Spleen (tissue), 11 donors: ENCODE measurements at regions not wholly inside any gene's neighbourhood (a gene's known extent, or its start where the extent isn't known, plus 50 kb on each side); places are given as distances from the start of the nearest gene placed in this dataset.

ENCODE experiments used
- DNase-seq: peaks from one replicate; pipeline ENCODE4 v3.0.0-alpha.2; 2020
- H3K27ac ChIP-seq, 8 donors: fragments of 200-600 bp; sonication (generic) in 7 of 8; 1 replicate in 4 of 8; 2 replicates in 4 of 8; pipeline versions ENCODE4 v1.5.0 to v1.8.0; 2016 to 2021; ENCODE audit warnings: inconsistent platforms in 4 of 8, mild to moderate bottlenecking in 4 of 8, moderate library complexity in 1 of 8
- H3K27me3 ChIP-seq, 7 donors: fragments of 200-600 bp; sonication (generic) in 6 of 7; replicated peaks in 1 of 7; 1 replicate in 4 of 7; 2 replicates in 3 of 7; pipeline versions ENCODE4 v1.5.0 to v1.8.0; 2016 to 2021; ENCODE audit warnings: inconsistent platforms in 3 of 7, mild to moderate bottlenecking in 1 of 7
- H3K36me3 ChIP-seq, 6 donors: fragments of 200-600 bp; sonication (generic) in 5 of 6; 1 replicate in 4 of 6; 2 replicates in 2 of 6; pipeline versions ENCODE4 v1.5.0 to v1.8.0; 2016 to 2021; ENCODE audit warnings: inconsistent platforms in 2 of 6
- H3K4me1 ChIP-seq, 6 donors: fragments of 200-600 bp; sonication (generic) in 5 of 6; 1 replicate in 3 of 6; 2 replicates in 3 of 6; pipeline versions ENCODE4 v1.5.0 to v1.8.0; 2016 to 2021; ENCODE audit warnings: inconsistent platforms in 3 of 6
- H3K4me3 ChIP-seq, 8 donors: fragments of 200-600 bp; sonication (generic) in 7 of 8; 1 replicate in 4 of 8; 2 replicates in 4 of 8; pipeline versions ENCODE4 v1.5.0 to v1.8.0; 2016 to 2021; ENCODE audit warnings: inconsistent platforms in 4 of 8, mild to moderate bottlenecking in 4 of 8, moderate library complexity in 2 of 8
- H3K9me3 ChIP-seq, 8 donors: fragments of 200-600 bp; sonication (generic) in 7 of 8; 1 replicate in 4 of 8; 2 replicates in 4 of 8; pipeline versions ENCODE4 v1.5.0 to v1.8.0; 2016 to 2021; ENCODE audit warnings: inconsistent platforms in 4 of 8
- POLR2A ChIP-seq, 3 donors: fragments of 450-650 bp; IDR thresholded peaks; one replicate each; pipeline ENCODE4 v1.5.1; 2017; ENCODE audit warnings: antibody characterized with exemption in 3 of 3, mild to moderate bottlenecking in 1 of 3
- POLR2AphosphoS5 ChIP-seq, 3 donors: sonication (generic); formaldehyde crosslinking; IDR thresholded peaks; one replicate each; pipeline ENCODE4 v1.5.1; 2017; ENCODE audit warnings: antibody characterized with exemption in 3 of 3
- WGBS, 5 donors: extraction: QIAGEN DNeasy Blood & Tissue Kit in 3 of 5; methylation state at CpG; one replicate each; pipeline versions ENCODE4 v1.1.5 to v1.1.7; 2013 to 2018; 5-methylcytosine and 5-hydroxymethylcytosine counted together
- intact Hi-C: fragments of 100-400 bp; cut with DNase I; formaldehyde crosslinking; loops from one replicate; pipeline ENCODE4 v1.15.0; 2023; ENCODE audit warnings: low total_unique reads
- TF ChIP-seq, protein P1 (sequence below), 11 experiments: fragments of 200-600 bp in 7 of 11; fragments of 450-650 bp in 4 of 11; sonication (generic) in 4 of 11; IDR thresholded peaks in 8 of 11; conservative IDR thresholded peaks in 3 of 11; 1 replicate in 7 of 11; 2 replicates in 4 of 11; pipeline versions ENCODE4 v1.4.0 to v1.8.0; 2016 to 2021; ENCODE audit warnings: antibody characterized with exemption in 11 of 11, inconsistent platforms in 4 of 11, mild to moderate bottlenecking in 1 of 11
- donor health status: healthy with polysubstance abuse.
- donor health status: DM: no; HTN: no; CAD: no; lungs with moderate emphysema.
- donor health status: DM: no; HTN: no; CAD: no.
- donor health status: Bipolar disorder and iron deficiency.
- donor health status: healthy.
- donor health status: DM: no; HTN: no; CAD: no.
- donor health status: DM: yes; HTN: yes; CAD: no.

DNA sequence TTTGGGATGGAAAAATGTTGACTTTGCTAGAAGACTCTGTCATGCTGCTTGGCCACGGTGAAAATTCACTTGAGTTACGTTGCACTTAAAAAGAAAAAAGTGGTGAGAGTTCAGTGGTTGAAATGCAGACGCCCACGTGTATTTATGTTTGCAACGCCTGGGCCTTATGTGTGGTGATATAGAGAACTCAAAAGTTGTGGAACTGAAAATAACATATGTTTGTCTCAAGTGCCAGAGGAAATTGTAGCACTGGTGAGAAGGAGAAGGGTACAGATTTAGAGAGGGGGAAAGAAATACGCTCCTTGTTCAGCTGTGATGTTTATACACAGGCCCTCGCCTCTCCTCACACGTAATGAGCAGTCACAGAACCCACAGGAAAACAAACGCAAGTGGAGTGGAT lies 73.6 kb downstream of the EMX2 start:
- WGBS, 5 donors: 50 to 68% (median 61%) methylated on average over 9 of the region's 9 CpGs
- intact Hi-C loops: no loop called here
- no peaks in the 10 kb centered on the region for H3K36me3 ChIP-seq
- no peaks in the 10 kb centered on the region for H3K9me3 ChIP-seq
- no peak overlapping the region for H3K27ac ChIP-seq
- no peak overlapping the region for H3K4me3 ChIP-seq
- no peak for DNase-seq
- H3K4me1 ChIP-seq: no peaks in the 10 kb centered on the region
- TF ChIP-seq POLR2A (IDR thresholded peaks at IDR 0.05): no peak
- TF ChIP-seq, protein P1, sequence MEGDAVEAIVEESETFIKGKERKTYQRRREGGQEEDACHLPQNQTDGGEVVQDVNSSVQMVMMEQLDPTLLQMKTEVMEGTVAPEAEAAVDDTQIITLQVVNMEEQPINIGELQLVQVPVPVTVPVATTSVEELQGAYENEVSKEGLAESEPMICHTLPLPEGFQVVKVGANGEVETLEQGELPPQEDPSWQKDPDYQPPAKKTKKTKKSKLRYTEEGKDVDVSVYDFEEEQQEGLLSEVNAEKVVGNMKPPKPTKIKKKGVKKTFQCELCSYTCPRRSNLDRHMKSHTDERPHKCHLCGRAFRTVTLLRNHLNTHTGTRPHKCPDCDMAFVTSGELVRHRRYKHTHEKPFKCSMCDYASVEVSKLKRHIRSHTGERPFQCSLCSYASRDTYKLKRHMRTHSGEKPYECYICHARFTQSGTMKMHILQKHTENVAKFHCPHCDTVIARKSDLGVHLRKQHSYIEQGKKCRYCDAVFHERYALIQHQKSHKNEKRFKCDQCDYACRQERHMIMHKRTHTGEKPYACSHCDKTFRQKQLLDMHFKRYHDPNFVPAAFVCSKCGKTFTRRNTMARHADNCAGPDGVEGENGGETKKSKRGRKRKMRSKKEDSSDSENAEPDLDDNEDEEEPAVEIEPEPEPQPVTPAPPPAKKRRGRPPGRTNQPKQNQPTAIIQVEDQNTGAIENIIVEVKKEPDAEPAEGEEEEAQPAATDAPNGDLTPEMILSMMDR (IDR thresholded peaks at IDR 0.05 in 8 of 11, conservative IDR thresholded peaks at IDR 0.05 in 3 of 11): no peak
- peaks cover 0 to 26% (median 0%) of the 10 kb centered on the region in 7 donors for H3K27me3 ChIP-seq

DNA sequence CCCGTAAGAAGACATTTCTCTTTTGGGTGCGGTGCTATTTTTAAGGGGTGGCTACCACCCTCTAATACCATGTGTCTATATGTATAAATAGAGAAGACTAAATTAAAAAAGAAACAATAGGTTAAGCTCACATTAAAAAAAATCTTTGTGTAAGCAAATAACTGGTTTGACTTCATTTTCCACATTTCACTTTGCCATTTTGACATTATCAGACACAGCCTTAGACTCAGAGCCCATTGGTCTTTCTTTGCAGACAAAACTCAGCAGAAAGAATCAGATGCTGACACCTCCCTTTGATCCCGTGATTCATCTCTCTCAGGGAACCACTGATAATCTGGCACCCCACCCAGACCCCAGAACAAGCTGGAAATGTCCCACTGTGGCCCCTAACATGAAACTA lies 74.5 kb downstream of the EMX2 start:
- no peaks in the 10 kb centered on the region for H3K4me1 ChIP-seq
- intact Hi-C loops: no loop called here
- 51 to 72% (median 68%) methylated on average over 3 of the region's 3 CpGs for WGBS, 5 donors
- no peak for DNase-seq
- peaks cover 0 to 29% (median 0%) of the 10 kb centered on the region in 7 donors for H3K27me3 ChIP-seq
- H3K27ac ChIP-seq: no peak overlapping the region
- TF ChIP-seq, protein P1 (IDR thresholded peaks at IDR 0.05 in 8 of 11, conservative IDR thresholded peaks at IDR 0.05 in 3 of 11): no peak
- TF ChIP-seq POLR2A (IDR thresholded peaks at IDR 0.05) (no peak), POLR2AphosphoS5 (IDR thresholded peaks at IDR 0.05) (no peak)
- no peak overlapping the region for H3K4me3 ChIP-seq
- no peaks in the 10 kb centered on the region for H3K9me3 ChIP-seq
- no peaks in the 10 kb centered on the region for H3K36me3 ChIP-seq

DNA sequence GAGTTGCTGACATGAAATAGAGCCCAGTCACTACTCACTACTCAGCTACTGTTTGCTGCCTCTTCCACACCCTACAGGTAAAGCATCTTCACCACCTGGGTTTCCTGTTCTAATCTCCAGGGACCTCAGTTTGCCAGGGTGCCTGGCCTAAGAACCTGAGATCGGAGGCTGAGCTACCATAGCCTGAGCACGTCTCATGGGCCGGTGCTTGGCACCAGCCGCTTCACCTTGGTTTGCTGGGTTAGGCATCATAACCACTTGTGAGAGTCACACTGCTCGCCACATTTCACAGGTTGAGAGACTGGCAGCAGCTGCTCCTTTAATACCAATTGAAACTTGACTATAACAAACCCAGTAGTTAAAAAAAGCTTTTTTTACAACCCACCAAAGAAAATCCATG lies 75.1 kb downstream of the EMX2 start:
- no peaks in the 10 kb centered on the region for H3K9me3 ChIP-seq
- TF ChIP-seq POLR2AphosphoS5 (IDR thresholded peaks at IDR 0.05) (no peak), POLR2A (IDR thresholded peaks at IDR 0.05) (no peak)
- TF ChIP-seq, protein P1 (IDR thresholded peaks at IDR 0.05 in 8 of 11, conservative IDR thresholded peaks at IDR 0.05 in 3 of 11): no peak
- no peak overlapping the region for H3K27ac ChIP-seq
- WGBS, 5 donors: 75 to 90% (median 80%) methylated on average over 5 of the region's 5 CpGs
- no peaks in the 10 kb centered on the region for H3K36me3 ChIP-seq
- intact Hi-C loops: no loop called here
- H3K4me1 ChIP-seq: no peaks in the 10 kb centered on the region
- peaks cover 0 to 33% (median 0%) of the 10 kb centered on the region in 7 donors for H3K27me3 ChIP-seq
- H3K4me3 ChIP-seq: no peak overlapping the region
- no peak for DNase-seq

DNA sequence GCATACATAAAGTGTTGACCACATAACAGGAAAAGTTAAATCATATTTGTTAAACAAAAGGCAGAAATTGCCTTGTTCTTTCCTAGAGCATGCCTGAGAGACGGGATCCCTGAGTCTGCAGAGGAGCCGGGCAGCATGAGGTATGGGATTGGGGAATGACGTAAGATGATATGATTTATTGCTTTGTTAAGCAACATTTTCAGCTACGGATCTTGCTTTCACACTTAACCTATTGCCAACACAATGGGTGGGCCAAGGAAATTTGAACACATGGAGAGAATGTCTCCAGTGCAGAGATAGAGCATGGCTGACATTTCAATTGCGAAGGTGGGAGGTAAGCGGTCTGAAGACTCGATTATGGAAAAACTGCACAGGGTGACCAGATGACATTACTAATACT lies 76.7 kb downstream of the EMX2 start:
- intact Hi-C loops: no loop called here
- H3K4me3 ChIP-seq: no peak overlapping the region
- no peak overlapping the region for H3K27ac ChIP-seq
- 72 to 83% (median 73%) methylated on average over 7 of the region's 7 CpGs for WGBS, 5 donors
- H3K27me3 ChIP-seq: peaks cover 0 to 36% (median 0%) of the 10 kb centered on the region in 7 donors
- no peaks in the 10 kb centered on the region for H3K4me1 ChIP-seq
- TF ChIP-seq, protein P1 (IDR thresholded peaks at IDR 0.05 in 8 of 11, conservative IDR thresholded peaks at IDR 0.05 in 3 of 11): no peak
- TF ChIP-seq POLR2A (IDR thresholded peaks at IDR 0.05): no peak
- no peak for TF ChIP-seq POLR2AphosphoS5 (IDR thresholded peaks at IDR 0.05)
- no peaks in the 10 kb centered on the region for H3K9me3 ChIP-seq
- DNase-seq: no peak
- H3K36me3 ChIP-seq: no peaks in the 10 kb centered on the region
